Progenitor cell of endocrine pancreas (in vitro differentiated cells): ENCODE measurements at regions not wholly inside any gene's neighbourhood (a gene's known extent, or its start where the extent isn't known, plus 50 kb on each side); places are given as distances from the start of the nearest gene placed in this dataset.

ENCODE experiments used
- DNase-seq: peaks from one replicate; pipeline ENCODE4 v3.0.0; 2021; ENCODE audit warnings: low spot score; ENCODE audit not compliant: unreplicated experiment
- H3K27ac Mint-ChIP-seq: 2 replicates; pipeline ENCODE4 v1.8.0; 2021; ENCODE audit warnings: mild to moderate bottlenecking, moderate library complexity, mixed read lengths
- H3K27me3 Mint-ChIP-seq: 2 replicates; pipeline ENCODE4 v1.8.0; 2021; ENCODE audit warnings: mixed read lengths
- H3K36me3 Mint-ChIP-seq: 2 replicates; pipeline ENCODE4 v1.8.0; 2022; ENCODE audit warnings: mixed read lengths; ENCODE audit not compliant: insufficient read depth
- H3K4me1 Mint-ChIP-seq: 2 replicates; pipeline ENCODE4 v1.8.0; 2021; ENCODE audit warnings: low read depth, mixed read lengths
- H3K4me3 Mint-ChIP-seq: 2 replicates; pipeline ENCODE4 v1.8.0; 2021; ENCODE audit warnings: low read depth, mild to moderate bottlenecking, moderate library complexity, mixed read lengths
- H3K9me3 Mint-ChIP-seq: 2 replicates; pipeline ENCODE4 v1.8.0; 2021; ENCODE audit warnings: low read depth, mixed read lengths
- TF ChIP-seq, protein P1 (sequence below): fragments of 200-600 bp; sonication (generic); IDR thresholded peaks from one replicate; pipeline ENCODE4 v1.5.0; 2021; ENCODE audit warnings: antibody characterized with exemption, mild to moderate bottlenecking; ENCODE audit not compliant: unreplicated experiment

DNA sequence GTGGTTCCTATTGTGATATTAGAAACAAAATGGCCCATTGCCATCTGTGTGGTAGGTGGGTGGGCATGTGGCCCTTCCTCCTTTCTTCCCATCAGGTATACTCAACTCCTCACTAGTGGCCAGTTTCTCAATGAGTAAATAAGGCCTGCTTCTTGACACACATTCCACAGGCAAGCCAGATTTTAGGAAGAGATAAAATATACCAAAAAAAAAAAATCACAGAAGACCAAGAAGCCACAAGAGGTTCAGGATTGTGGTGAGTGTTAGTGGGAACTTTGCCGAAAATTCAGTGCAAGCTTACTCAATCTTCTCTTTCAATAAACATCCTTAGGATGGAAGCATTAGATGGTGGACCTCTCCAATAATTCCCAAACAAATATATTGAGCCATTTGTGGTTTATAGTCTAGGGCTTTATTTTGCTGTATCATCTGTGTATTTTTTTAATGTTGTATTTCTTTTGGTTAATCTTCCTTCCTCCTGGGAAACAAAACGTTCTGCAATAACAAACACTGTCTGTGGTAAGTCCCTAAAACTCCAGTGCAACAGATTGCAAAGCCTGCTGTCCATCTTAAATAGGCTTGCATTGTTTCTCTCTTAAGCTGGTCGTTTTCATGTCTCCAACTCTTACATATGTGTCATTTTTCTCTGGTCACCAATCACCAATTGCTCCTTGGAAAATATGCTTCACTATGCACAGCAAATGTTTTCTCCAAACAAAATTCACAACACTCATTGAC is 289.9 kb upstream of the KITLG start:
- Mint-ChIP-seq H3K27me3 (no peaks in the 10 kb centered on the region), H3K4me3 (no peak overlapping the region), H3K36me3 (no peaks in the 10 kb centered on the region), H3K27ac (no peak overlapping the region), H3K4me1 (no peaks in the 10 kb centered on the region), H3K9me3 (no peaks in the 10 kb centered on the region)
- no peak for DNase-seq
- TF ChIP-seq, protein P1, sequence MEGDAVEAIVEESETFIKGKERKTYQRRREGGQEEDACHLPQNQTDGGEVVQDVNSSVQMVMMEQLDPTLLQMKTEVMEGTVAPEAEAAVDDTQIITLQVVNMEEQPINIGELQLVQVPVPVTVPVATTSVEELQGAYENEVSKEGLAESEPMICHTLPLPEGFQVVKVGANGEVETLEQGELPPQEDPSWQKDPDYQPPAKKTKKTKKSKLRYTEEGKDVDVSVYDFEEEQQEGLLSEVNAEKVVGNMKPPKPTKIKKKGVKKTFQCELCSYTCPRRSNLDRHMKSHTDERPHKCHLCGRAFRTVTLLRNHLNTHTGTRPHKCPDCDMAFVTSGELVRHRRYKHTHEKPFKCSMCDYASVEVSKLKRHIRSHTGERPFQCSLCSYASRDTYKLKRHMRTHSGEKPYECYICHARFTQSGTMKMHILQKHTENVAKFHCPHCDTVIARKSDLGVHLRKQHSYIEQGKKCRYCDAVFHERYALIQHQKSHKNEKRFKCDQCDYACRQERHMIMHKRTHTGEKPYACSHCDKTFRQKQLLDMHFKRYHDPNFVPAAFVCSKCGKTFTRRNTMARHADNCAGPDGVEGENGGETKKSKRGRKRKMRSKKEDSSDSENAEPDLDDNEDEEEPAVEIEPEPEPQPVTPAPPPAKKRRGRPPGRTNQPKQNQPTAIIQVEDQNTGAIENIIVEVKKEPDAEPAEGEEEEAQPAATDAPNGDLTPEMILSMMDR = no peak

GRCh38 chr12:88868050-88868449 is 287.8 kb upstream of the KITLG start:
- Mint-ChIP-seq H3K27me3 (no peaks in the 10 kb centered on the region), H3K36me3 (no peaks in the 10 kb centered on the region), H3K4me3 (no peak overlapping the region), H3K4me1 (no peaks in the 10 kb centered on the region), H3K27ac (no peak overlapping the region), H3K9me3 (no peaks in the 10 kb centered on the region)
- no peak for DNase-seq
- TF ChIP-seq, protein P1 = no peak

GRCh38 chr12:88867510-88867909 is 287.2 kb upstream of the KITLG start:
- Mint-ChIP-seq H3K4me3 (no peak overlapping the region), H3K36me3 (no peaks in the 10 kb centered on the region), H3K27me3 (no peaks in the 10 kb centered on the region), H3K9me3 (no peaks in the 10 kb centered on the region), H3K4me1 (no peaks in the 10 kb centered on the region), H3K27ac (no peak overlapping the region)
- DNase-seq = no peak
- TF ChIP-seq, protein P1 = no peak

GRCh38 chr12:88866881-88867280 is 286.6 kb upstream of the KITLG start:
- DNase-seq = no peak
- Mint-ChIP-seq H3K27me3 (no peaks in the 10 kb centered on the region), H3K4me1 (no peaks in the 10 kb centered on the region), H3K36me3 (no peaks in the 10 kb centered on the region), H3K4me3 (no peak overlapping the region), H3K9me3 (no peaks in the 10 kb centered on the region), H3K27ac (no peak overlapping the region)
- TF ChIP-seq, protein P1 = no peak

GRCh38 chr12:88865537-88865936 is 285.3 kb upstream of the KITLG start:
- no peak overlapping the region for H3K27ac Mint-ChIP-seq
- TF ChIP-seq, protein P1 = no peak
- no peaks in the 10 kb centered on the region for H3K9me3 Mint-ChIP-seq
- H3K36me3 Mint-ChIP-seq = no peaks in the 10 kb centered on the region
- H3K4me3 Mint-ChIP-seq = no peak overlapping the region
- H3K4me1 Mint-ChIP-seq = no peaks in the 10 kb centered on the region
- no peaks in the 10 kb centered on the region for H3K27me3 Mint-ChIP-seq
- DNase-seq = no peak
